GM23338 (cell line): ENCODE measurements at regions not wholly inside any gene's neighbourhood (a gene's known extent, or its start where the extent isn't known, plus 50 kb on each side); places are given as distances from the start of the nearest gene placed in this dataset.

Experiments
- CTCF ChIP-seq, 2 experiments: fragments of 200-600 bp in 1 of 2; sonication (generic) in 1 of 2; conservative IDR thresholded peaks; 2 replicates each; pipeline versions ENCODE4 v1.5.1 to v1.6.1; 2016 to 2017; ENCODE audit warnings: antibody characterized with exemption in 2 of 2, low read depth in 2 of 2, mild to moderate bottlenecking in 2 of 2, moderate library complexity in 1 of 2
- NANOG ChIP-seq: IDR thresholded peaks from 2 replicates; pipeline ENCODE4 v1.6.1; 2016; ENCODE audit warnings: antibody characterized with exemption, borderline replicate concordance
- POLR2AphosphoS5 ChIP-seq: IDR thresholded peaks from 2 replicates; pipeline ENCODE4 v1.6.1; 2016; ENCODE audit warnings: antibody characterized with exemption, low read depth

DNA sequence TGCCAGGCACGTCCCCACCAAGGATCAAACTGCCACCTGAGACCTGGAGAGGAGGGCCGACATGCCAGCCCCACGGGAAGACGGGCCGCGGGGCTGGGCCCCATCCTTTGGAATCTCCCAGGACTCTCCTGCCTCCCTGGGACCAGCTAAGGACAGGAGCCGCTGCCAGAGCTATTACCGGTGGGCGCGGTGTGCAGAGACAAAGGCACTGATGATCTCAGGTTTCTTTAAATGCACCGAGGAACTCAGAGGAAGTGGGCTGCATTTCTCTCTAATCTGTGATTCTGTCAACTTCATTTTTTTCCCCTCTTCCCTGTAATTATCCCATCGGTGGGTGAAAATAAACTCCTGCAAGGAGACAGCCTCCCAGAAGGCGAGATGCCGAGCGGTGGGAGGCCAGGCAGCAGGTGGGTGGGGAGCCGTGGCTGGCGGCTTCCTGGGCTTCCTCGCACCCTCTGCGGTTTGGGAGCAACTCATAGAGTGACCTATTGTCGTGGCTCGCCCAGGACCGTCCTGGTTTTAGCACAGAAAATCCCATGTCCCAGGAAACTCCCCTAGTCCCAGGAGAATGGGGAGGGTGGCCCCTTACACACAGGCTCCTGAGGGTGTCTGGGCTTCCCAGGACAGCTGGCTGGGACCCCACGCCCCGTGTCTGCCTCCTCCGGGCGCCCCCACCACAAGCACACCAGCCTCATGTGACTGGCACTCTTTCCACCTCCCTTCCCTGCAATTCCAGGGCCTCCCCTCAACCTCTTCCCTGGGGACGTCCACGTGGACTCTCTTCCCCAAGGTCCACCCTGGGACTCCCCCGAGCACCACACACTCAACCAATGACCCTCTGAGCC lies 62.3 kb upstream of the ADRA2C start:
- TF ChIP-seq CTCF (conservative IDR thresholded peaks at IDR 0.05; ENCODE audit: low read depth in 2 of 2) (no peak), POLR2AphosphoS5 (no peak), NANOG (no peak)
